ENCODE measurements at regions not wholly inside any gene's neighbourhood (a gene's known extent, or its start where the extent isn't known, plus 50 kb on each side); places are given as distances from the start of the nearest gene placed in this dataset.

DNA sequence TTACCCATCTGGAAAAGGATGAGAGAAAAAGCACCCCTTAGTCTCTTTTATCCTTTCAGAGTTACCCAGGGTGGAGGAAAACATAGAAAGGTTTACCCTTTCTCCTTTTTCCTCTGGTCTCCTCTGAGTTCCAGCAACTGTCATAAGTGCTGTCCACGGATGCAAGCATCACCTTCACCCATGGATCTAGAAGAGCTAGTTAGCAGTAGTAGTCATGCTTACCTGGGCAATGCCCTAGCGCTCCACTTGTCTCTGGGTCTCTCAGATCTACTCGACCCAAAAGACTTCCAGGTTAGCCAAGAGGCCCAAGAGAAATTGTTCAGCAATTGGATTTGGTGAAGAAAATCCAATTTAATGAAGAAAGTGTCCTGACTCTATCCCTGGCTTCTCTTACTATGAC lies 656.2 kb upstream of the PTPRD start:
- H3K27ac ChIP-seq, result no peak overlapping the region
- no peak for TF ChIP-seq EP300 (IDR thresholded peaks at IDR 0.05; ENCODE audit: low read depth)
- TF ChIP-seq, protein P1, sequence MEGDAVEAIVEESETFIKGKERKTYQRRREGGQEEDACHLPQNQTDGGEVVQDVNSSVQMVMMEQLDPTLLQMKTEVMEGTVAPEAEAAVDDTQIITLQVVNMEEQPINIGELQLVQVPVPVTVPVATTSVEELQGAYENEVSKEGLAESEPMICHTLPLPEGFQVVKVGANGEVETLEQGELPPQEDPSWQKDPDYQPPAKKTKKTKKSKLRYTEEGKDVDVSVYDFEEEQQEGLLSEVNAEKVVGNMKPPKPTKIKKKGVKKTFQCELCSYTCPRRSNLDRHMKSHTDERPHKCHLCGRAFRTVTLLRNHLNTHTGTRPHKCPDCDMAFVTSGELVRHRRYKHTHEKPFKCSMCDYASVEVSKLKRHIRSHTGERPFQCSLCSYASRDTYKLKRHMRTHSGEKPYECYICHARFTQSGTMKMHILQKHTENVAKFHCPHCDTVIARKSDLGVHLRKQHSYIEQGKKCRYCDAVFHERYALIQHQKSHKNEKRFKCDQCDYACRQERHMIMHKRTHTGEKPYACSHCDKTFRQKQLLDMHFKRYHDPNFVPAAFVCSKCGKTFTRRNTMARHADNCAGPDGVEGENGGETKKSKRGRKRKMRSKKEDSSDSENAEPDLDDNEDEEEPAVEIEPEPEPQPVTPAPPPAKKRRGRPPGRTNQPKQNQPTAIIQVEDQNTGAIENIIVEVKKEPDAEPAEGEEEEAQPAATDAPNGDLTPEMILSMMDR (IDR thresholded peaks at IDR 0.05), result no peak
- TF ChIP-seq POLR2AphosphoS5 (IDR thresholded peaks at IDR 0.05), result no peak
- no peak for TF ChIP-seq POLR2A (IDR thresholded peaks at IDR 0.05)
- no peaks in the 10 kb centered on the region for H3K4me1 ChIP-seq
- no peak overlapping the region for H3K4me3 ChIP-seq
- peaks cover 5 to 25% of the 10 kb centered on the region in 2 donors for H3K9me3 ChIP-seq
- 57% methylated on average over 3 of the region's 3 CpGs; no CpG with 5 or more reads in 1 of the 2 donors for WGBS, 2 donors (ENCODE audit: low coverage in 1 of 2)
- no peaks in the 10 kb centered on the region for H3K27me3 ChIP-seq
- intact Hi-C loops (cut with DNase I; ENCODE audit: low total_unique reads), result no loop called here
- in situ Hi-C loops (cut with MboI; ENCODE audit: low pct_ligation_motif_present in 1 of 4, low pct_unique_long_range_greater_than_20kb in 1 of 4, low sequenced_read_pairs in 3 of 4), result no loop called here
- no peak for DNase-seq
- no peaks in the 10 kb centered on the region for H3K36me3 ChIP-seq

DNA sequence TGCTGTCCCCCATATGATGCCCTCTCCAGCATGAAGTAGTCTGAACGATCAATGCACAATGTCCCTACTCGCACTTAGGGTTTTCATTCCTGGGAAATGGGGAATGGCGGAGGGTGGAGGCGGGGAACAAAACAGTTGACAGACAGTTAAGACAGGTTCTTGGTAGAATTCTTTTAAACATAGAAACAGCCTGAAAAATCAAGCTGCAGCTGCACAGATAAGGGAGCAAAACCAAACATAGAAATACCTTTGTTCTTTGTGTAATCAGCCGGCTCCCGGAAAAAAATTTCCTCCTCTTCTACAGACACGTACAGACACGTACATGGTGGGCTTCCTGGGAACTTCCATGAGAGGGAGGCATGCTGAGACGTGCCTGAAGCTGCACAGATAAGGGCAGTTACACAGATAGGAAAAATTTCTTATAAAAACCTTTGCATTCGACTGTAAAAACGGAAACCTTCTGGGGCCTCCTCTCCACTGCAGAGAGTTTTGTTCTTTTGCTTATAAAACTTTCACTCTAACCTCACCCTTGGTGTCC lies 662.4 kb upstream of the PTPRD start:
- no peaks in the 10 kb centered on the region for H3K4me1 ChIP-seq
- no peak overlapping the region for H3K4me3 ChIP-seq
- TF ChIP-seq EP300 (IDR thresholded peaks at IDR 0.05; ENCODE audit: low read depth) (no peak), POLR2A (IDR thresholded peaks at IDR 0.05) (no peak), POLR2AphosphoS5 (IDR thresholded peaks at IDR 0.05) (no peak)
- TF ChIP-seq, protein P1 (IDR thresholded peaks at IDR 0.05), result no peak
- intact Hi-C loops (cut with DNase I; ENCODE audit: low total_unique reads) (no loop called here), in situ Hi-C loops (cut with MboI; ENCODE audit: low pct_ligation_motif_present in 1 of 4, low pct_unique_long_range_greater_than_20kb in 1 of 4, low sequenced_read_pairs in 3 of 4) (no loop called here)
- DNase-seq, result no peak
- 53 to 69% methylated on average over 7 to 11 of the region's 11 CpGs for WGBS, 2 donors (ENCODE audit: low coverage in 1 of 2)
- no peaks in the 10 kb centered on the region for H3K27me3 ChIP-seq
- no peaks in the 10 kb centered on the region for H3K36me3 ChIP-seq
- H3K9me3 ChIP-seq, result no peaks in the 10 kb centered on the region
- H3K27ac ChIP-seq, result no peak overlapping the region

DNA sequence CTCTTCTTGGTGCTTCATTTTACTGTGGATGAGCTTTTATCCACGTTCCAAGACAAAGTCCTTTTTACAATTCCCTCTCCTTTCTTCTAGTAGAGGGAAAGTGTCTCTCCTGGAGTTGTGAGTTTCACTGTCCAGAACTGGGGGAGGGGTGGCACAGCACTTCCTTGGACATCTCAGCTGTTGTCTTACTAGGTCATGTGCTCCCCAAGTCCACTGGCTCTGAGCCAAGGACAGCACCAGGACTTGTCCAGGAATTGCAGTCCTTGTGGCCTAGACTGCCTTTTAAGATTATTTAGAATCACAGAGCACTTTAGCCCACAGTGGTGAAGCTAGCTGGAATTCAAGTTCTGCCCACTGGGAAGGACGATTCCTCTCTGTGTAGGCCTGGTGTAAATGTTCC lies 700.2 kb upstream of the PTPRD start:
- intact Hi-C loops (cut with DNase I; ENCODE audit: low total_unique reads) (no loop called here), in situ Hi-C loops (cut with MboI; ENCODE audit: low pct_ligation_motif_present in 1 of 4, low pct_unique_long_range_greater_than_20kb in 1 of 4, low sequenced_read_pairs in 3 of 4) (no loop called here)
- Histone ChIP-seq H3K9me3 (no peaks in the 10 kb centered on the region), H3K4me3 (no peak overlapping the region), H3K36me3 (no peaks in the 10 kb centered on the region), H3K4me1 (no peaks in the 10 kb centered on the region), H3K27me3 (no peaks in the 10 kb centered on the region), H3K27ac (no peak overlapping the region)
- TF ChIP-seq EP300 (IDR thresholded peaks at IDR 0.05; ENCODE audit: low read depth) (no peak), POLR2A (IDR thresholded peaks at IDR 0.05) (no peak), POLR2AphosphoS5 (IDR thresholded peaks at IDR 0.05) (no peak)
- TF ChIP-seq, protein P1 (IDR thresholded peaks at IDR 0.05), result no peak
- no peak for DNase-seq
- 42 to 43% methylated on average over 1 to 2 of the region's 2 CpGs for WGBS, 2 donors (ENCODE audit: low coverage in 1 of 2)

DNA sequence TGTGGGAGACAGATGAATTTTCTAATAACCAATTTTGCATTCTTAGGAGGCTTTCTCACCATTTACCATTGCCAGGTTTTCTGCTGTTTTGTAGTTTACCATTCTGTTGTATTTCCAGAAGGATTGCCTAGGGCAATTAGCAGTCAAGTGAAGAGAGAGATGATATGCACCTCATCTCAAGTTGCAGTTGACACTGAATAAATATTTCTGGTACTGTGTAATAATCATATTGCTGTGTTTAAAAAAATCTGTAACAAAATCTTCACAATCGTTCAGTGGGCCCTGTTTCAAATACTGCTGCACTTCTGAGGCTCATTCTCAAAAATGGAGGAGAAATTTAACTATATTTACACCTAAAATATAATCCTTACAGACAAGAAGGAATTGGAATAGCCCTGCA lies 706.1 kb upstream of the PTPRD start:
- Histone ChIP-seq H3K27me3 (no peaks in the 10 kb centered on the region), H3K36me3 (no peaks in the 10 kb centered on the region), H3K9me3 (no peaks in the 10 kb centered on the region), H3K4me3 (no peak overlapping the region), H3K27ac (no peak overlapping the region), H3K4me1 (no peaks in the 10 kb centered on the region)
- no peak for TF ChIP-seq POLR2AphosphoS5 (IDR thresholded peaks at IDR 0.05)
- TF ChIP-seq, protein P1 (IDR thresholded peaks at IDR 0.05), result no peak
- no peak for TF ChIP-seq EP300 (IDR thresholded peaks at IDR 0.05; ENCODE audit: low read depth)
- TF ChIP-seq POLR2A (IDR thresholded peaks at IDR 0.05), result no peak
- 44 to 48% methylated on average over 1 of the region's 1 CpG for WGBS, 2 donors (ENCODE audit: low coverage in 1 of 2)
- DNase-seq, result no peak
- intact Hi-C loops (cut with DNase I; ENCODE audit: low total_unique reads), result no loop called here
- in situ Hi-C loops (cut with MboI; ENCODE audit: low pct_ligation_motif_present in 1 of 4, low pct_unique_long_range_greater_than_20kb in 1 of 4, low sequenced_read_pairs in 3 of 4), result no loop called here

Data from transverse colon (tissue), 4 donors.